Aorta (tissue), 5 donors: ENCODE measurements at regions not wholly inside any gene's neighbourhood (a gene's known extent, or its start where the extent isn't known, plus 50 kb on each side); places are given as distances from the start of the nearest gene placed in this dataset.

Experiments used
- ATAC-seq: fragments of 200-7000 bp; cut with Tn5 transposase; one replicate; pipeline ENCODE4 v1.9.1; 2022; ENCODE audit warnings: moderate library complexity; ENCODE audit not compliant: low FRiP score
- DNase-seq, 2 donors: peaks; one replicate each; pipeline ENCODE4 v3.0.0-alpha.2; 2020
- H3K27ac ChIP-seq, 2 donors: one replicate each; pipeline ENCODE4 v1.5.1; 2013; ENCODE audit warnings: low read length in 2 of 2, mild to moderate bottlenecking in 2 of 2, moderate library complexity in 2 of 2, control low read depth in 1 of 2, inconsistent platforms in 1 of 2, low read depth in 1 of 2
- H3K27me3 ChIP-seq, 2 donors: one replicate each; pipeline ENCODE4 v1.6.1; 2013; ENCODE audit warnings: control low read depth in 1 of 2, low read length in 1 of 2, mild to moderate bottlenecking in 1 of 2, moderate library complexity in 1 of 2; ENCODE audit not compliant: insufficient read depth in 2 of 2, control insufficient read depth in 1 of 2
- H3K36me3 ChIP-seq, 2 donors: one replicate each; pipeline ENCODE4 v1.6.1; 2013; ENCODE audit warnings: control low read depth in 1 of 2, low read length in 1 of 2, mild to moderate bottlenecking in 1 of 2; ENCODE audit not compliant: insufficient read depth in 2 of 2, control insufficient read depth in 1 of 2
- H3K4me1 ChIP-seq, 2 donors: one replicate each; pipeline ENCODE4 v1.6.1; 2013; ENCODE audit warnings: low read length in 2 of 2, control low read depth in 1 of 2, mild to moderate bottlenecking in 1 of 2, moderate library complexity in 1 of 2; ENCODE audit not compliant: insufficient read depth in 2 of 2, control insufficient read depth in 1 of 2
- H3K4me3 ChIP-seq, 2 donors: one replicate each; pipeline ENCODE4 v1.5.1; 2013; ENCODE audit warnings: low read length in 2 of 2, control low read depth in 1 of 2, mild to moderate bottlenecking in 1 of 2
- H3K9me3 ChIP-seq: one replicate; pipeline ENCODE4 v1.6.1; 2013; ENCODE audit warnings: mild to moderate bottlenecking, low read length; ENCODE audit not compliant: control insufficient read depth
- WGBS, 2 donors: extraction: QIAGEN DNeasy Blood & Tissue Kit; methylation state at CpG; one replicate each; pipeline ENCODE4 v1.1.7; 2013; 5-methylcytosine and 5-hydroxymethylcytosine counted together
- intact Hi-C, 2 donors: fragments of 100-400 bp; cut with DNase I; formaldehyde crosslinking; loops; one replicate each; pipeline versions ENCODE4 v1.14.2 to v1.15.0; 2022
- donor health status: healthy with polysubstance abuse.
- donor health status: Bipolar disorder and iron deficiency.
- donor health status: DM: no; HTN: no; CAD: no.
- donor health status: DM: no; HTN: no; CAD: no.
- donor health status: DM: yes; HTN: yes; CAD: no.

DNA sequence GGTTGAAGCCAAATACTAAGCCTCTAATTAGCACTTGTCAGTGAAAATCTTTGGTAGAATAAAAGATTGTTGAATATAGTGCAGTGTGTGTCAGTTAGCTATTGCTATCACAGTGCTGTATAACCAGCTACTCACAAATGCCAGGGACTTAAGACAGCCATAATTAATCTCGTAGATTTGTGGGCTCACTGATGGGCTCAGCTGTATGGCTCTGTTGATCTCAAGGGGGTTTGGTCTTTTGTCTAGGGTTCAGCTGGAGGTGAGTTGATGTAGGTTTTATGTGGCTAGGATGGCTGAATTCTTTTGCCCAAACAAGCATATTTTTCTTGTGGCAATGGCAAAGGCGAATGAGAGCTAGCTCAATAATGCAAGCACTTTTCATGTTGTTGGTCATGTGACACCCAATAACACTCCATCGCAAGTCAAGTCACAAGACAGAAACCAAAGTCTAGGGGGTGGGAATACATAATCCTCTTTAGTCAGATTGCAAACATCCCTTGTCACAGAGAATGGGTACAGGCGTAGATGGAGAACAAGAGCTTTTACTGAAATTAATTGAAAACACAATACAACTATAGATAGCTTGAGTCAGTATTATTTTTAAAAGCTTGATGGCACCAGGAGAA lies 121.7 kb upstream of the EDNRB start:
- Histone ChIP-seq H3K9me3 (peaks cover 2% of the 10 kb centered on the region), H3K27ac (no peak overlapping the region), H3K36me3 (no peaks in the 10 kb centered on the region), H3K27me3 (no peaks in the 10 kb centered on the region), H3K4me3 (no peak overlapping the region), H3K4me1 (no peaks in the 10 kb centered on the region)
- 32 to 60% methylated on average over 4 of the region's 4 CpGs for WGBS, 2 donors
- intact Hi-C loops: no loop called here
- no peak for ATAC-seq
- DNase-seq: no peak

GRCh38 chr13:78036841-78037240 lies 118.2 kb upstream of the EDNRB start:
- intact Hi-C loops: no loop called here
- ATAC-seq (no peak), DNase-seq (no peak)
- Histone ChIP-seq H3K9me3 (no peaks in the 10 kb centered on the region), H3K27ac (no peak overlapping the region), H3K36me3 (no peaks in the 10 kb centered on the region), H3K27me3 (no peaks in the 10 kb centered on the region), H3K4me3 (no peak overlapping the region), H3K4me1 (no peaks in the 10 kb centered on the region)

DNA sequence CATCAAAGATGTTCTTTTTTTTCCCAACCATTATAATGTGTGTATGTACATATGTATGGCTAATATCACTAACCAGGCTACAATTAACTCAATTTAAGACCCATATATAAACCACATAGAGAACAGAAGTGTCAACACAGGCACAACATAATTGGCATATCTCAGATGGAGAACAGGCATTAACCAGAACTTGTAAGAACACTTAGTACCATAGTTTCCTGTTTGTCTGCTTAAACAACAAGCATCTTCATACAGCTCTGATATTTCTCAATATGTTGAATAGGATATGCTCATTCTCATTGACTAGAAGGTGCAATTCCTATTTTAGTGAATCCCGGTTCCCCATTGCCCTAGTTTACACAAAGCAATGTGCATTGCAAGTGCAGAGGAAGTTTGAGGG lies 116.9 kb upstream of the EDNRB start:
- Histone ChIP-seq H3K27me3 (no peaks in the 10 kb centered on the region), H3K36me3 (no peaks in the 10 kb centered on the region), H3K9me3 (no peaks in the 10 kb centered on the region), H3K4me3 (no peak overlapping the region), H3K27ac (no peak overlapping the region), H3K4me1 (no peaks in the 10 kb centered on the region)
- 74 to 79% methylated on average over 1 of the region's 1 CpG for WGBS, 2 donors
- ATAC-seq (no peak), DNase-seq (no peak)
- intact Hi-C loops: no loop called here

DNA sequence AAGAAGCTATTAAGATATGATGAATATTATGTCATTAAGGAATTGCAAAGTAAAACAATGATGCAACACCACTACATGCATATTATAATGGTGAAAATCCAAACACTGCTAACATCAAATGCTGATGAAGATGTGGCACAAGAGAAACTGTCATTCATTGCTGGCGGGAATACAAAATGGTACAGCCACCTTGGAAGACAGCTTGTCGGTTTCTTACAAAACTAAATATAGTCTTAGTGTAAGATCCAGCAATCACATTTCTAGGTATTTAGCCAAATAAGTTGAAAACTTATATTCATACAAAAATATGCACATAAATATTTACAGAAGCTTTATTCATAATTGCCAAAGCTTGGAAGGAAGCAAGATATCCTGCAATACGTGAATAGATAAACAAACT lies 114.9 kb upstream of the EDNRB start:
- no peak for DNase-seq
- 45 to 52% methylated on average over 3 of the region's 3 CpGs for WGBS, 2 donors
- Histone ChIP-seq H3K4me3 (no peak overlapping the region), H3K36me3 (no peaks in the 10 kb centered on the region), H3K27ac (no peak overlapping the region), H3K4me1 (no peaks in the 10 kb centered on the region), H3K9me3 (no peaks in the 10 kb centered on the region), H3K27me3 (peaks cover 0 to 1% of the 10 kb centered on the region in 2 donors)
- no peak for ATAC-seq
- intact Hi-C loops: no loop called here

GRCh38 chr13:78032132-78032531 lies 113.5 kb upstream of the EDNRB start:
- intact Hi-C loops: no loop called here
- H3K36me3 ChIP-seq: no peaks in the 10 kb centered on the region
- ATAC-seq: no peak

DNA sequence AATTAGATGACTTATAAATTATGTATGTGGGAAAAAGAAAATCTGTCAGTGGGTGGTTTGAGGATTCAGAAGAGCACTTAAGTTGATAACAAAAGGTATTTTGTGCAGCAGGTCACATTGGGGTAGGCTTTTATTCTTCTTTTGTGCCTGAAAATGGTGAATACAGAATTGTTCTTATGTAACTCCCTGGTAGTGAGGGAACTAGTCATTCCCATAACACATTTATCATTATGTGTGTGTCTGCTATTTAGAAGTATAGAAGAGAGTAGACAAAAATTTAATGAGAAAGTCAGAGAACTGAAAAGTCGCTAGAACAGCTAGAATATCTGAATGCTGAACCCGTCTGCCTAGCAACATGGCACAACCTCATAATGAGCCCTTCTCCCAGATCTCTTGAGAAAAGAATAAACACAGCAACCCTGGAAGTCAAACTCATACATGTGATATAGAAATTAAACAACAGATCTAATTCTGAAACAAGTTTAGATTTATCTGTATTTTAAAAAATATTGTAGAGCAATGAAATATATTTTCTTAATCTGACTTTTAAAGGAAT lies 111.8 kb upstream of the EDNRB start:
- H3K27ac ChIP-seq: no peak overlapping the region
- WGBS, 2 donors: 54 to 68% methylated on average over 2 of the region's 2 CpGs
- no peaks in the 10 kb centered on the region for H3K36me3 ChIP-seq
- no peak for ATAC-seq
- no peaks in the 10 kb centered on the region for H3K9me3 ChIP-seq
- no peak for DNase-seq
- H3K4me1 ChIP-seq: no peaks in the 10 kb centered on the region
- H3K27me3 ChIP-seq: peaks cover 0 to 1% of the 10 kb centered on the region in 2 donors
- H3K4me3 ChIP-seq: no peak overlapping the region
- intact Hi-C loops: no loop called here

More at GRCh38 chr13:78032132-78032531, 113.5 kb upstream of the EDNRB start:
- Histone ChIP-seq H3K4me3 (no peak overlapping the region), H3K9me3 (no peaks in the 10 kb centered on the region), H3K4me1 (no peaks in the 10 kb centered on the region), H3K27me3 (peaks cover 0 to 1% of the 10 kb centered on the region in 2 donors), H3K27ac (no peak overlapping the region)
- no peak for DNase-seq

- Histone ChIP-seq H3K4me1 (no peaks in the 10 kb centered on the region), H3K27me3 (peaks cover 0 to 1% of the 10 kb centered on the region in 2 donors), H3K36me3 (no peaks in the 10 kb centered on the region), H3K9me3 (no peaks in the 10 kb centered on the region), H3K27ac (no peak overlapping the region), H3K4me3 (no peak overlapping the region)
- WGBS, 2 donors: 50 to 65% methylated on average over 6 of the region's 6 CpGs
- DNase-seq: no peak
- intact Hi-C loops: no loop called here
- ATAC-seq: no peak
Observed at GRCh38 chr13:78029901-78030300, 111.3 kb upstream of the EDNRB start.

DNA sequence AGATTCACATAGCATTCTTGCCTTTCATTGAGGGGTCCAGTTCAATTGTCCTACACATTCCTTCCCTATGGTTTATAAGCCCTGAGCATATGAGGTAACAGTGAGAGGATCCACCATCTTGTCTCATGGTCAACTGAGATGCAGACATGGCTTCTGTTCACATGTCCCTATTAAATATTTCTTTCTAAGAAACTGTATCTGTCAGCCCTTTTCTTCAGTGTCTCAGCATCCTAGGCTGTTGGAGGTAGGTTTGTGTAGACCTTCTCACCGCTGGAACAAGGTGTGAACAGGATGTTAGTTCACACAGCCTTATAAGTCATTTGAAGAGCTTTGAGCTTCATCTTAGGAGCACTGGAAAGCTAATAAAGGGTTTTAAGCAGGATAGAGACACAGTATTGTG lies 110.3 kb upstream of the EDNRB start:
- Histone ChIP-seq H3K27ac (no peak overlapping the region), H3K9me3 (no peaks in the 10 kb centered on the region), H3K4me1 (no peaks in the 10 kb centered on the region), H3K27me3 (peaks cover 0 to 1% of the 10 kb centered on the region in 2 donors), H3K36me3 (no peaks in the 10 kb centered on the region), H3K4me3 (no peak overlapping the region)
- ATAC-seq (no peak), DNase-seq (no peak)
- intact Hi-C loops: no loop called here
- WGBS, 2 donors: 92 to 93% methylated on average over 1 of the region's 1 CpG

- Histone ChIP-seq H3K4me3 (no peak overlapping the region), H3K27me3 (peaks cover 0 to 2% of the 10 kb centered on the region in 2 donors), H3K27ac (no peak overlapping the region), H3K4me1 (peaks cover 0 to 2% of the 10 kb centered on the region in 2 donors), H3K9me3 (no peaks in the 10 kb centered on the region), H3K36me3 (no peaks in the 10 kb centered on the region)
- ATAC-seq (no peak), DNase-seq (no peak)
- intact Hi-C loops: no loop called here
Observed at GRCh38 chr13:78024996-78025395, 106.4 kb upstream of the EDNRB start.
